GM19468 (cell line): ENCODE measurements at regions not wholly inside any gene's neighbourhood (a gene's known extent, or its start where the extent isn't known, plus 50 kb on each side); places are given as distances from the start of the nearest gene placed in this dataset.

Experiments
- ATAC-seq: cut with Tn5 transposase; IDR thresholded peaks from one replicate; pipeline ENCODE4 v1.9.1; 2021; ENCODE audit warnings: mild to moderate bottlenecking, moderate library complexity, moderate number of reproducible peaks; ENCODE audit not compliant: unreplicated experiment; ENCODE audit errors: extremely low read depth

GRCh38 chr12:116400636-116401372, 123.3 kb upstream of the MED13L start:
- no peak for ATAC-seq

GRCh38 chr12:116401565-116401964, 124.1 kb upstream of the MED13L start:
- no peak for ATAC-seq

- ATAC-seq = no peak
These were observed 124.9 kb upstream of the MED13L start for GRCh38 chr12:116402163-116402939.

GRCh38 chr12:116403546-116403945, 126.1 kb upstream of the MED13L start:
- no peak for ATAC-seq

GRCh38 chr12:116404247-116404646, 126.8 kb upstream of the MED13L start:
- ATAC-seq = no peak

- ATAC-seq = no peak
These were observed 127.6 kb upstream of the MED13L start for GRCh38 chr12:116404913-116405611.

- no peak for ATAC-seq
These were observed 129.0 kb upstream of the MED13L start for GRCh38 chr12:116406529-116406928.

- ATAC-seq = no peak
These were observed 131.2 kb upstream of the MED13L start for GRCh38 chr12:116408489-116409250.

GRCh38 chr12:116411977-116412376, 134.5 kb upstream of the MED13L start:
- no peak for ATAC-seq

GRCh38 chr12:116414891-116415290, 137.4 kb upstream of the MED13L start:
- ATAC-seq = no peak

- no peak for ATAC-seq
These were observed 138.1 kb upstream of the MED13L start for GRCh38 chr12:116415408-116416108.

- ATAC-seq = no peak
These were observed 138.7 kb upstream of the MED13L start for GRCh38 chr12:116416166-116416565.

- no peak for ATAC-seq
These were observed 140.6 kb upstream of the MAP1LC3B2 start for GRCh38 chr12:116418551-116418950.

- no peak for ATAC-seq
These were observed 138.8 kb upstream of the MAP1LC3B2 start for GRCh38 chr12:116420227-116420880.

GRCh38 chr12:116421785-116422538, 137.2 kb upstream of the MAP1LC3B2 start:
- ATAC-seq = no peak

- ATAC-seq = no peak
These were observed 136.1 kb upstream of the MAP1LC3B2 start for GRCh38 chr12:116423094-116423493.

GRCh38 chr12:116425256-116426193, 133.7 kb upstream of the MAP1LC3B2 start:
- no peak for ATAC-seq
